ENCODE measurements at regions not wholly inside any gene's neighbourhood (a gene's known extent, or its start where the extent isn't known, plus 50 kb on each side); places are given as distances from the start of the nearest gene placed in this dataset.

GRCh38 chr6:115554060-115554459 lies 506.6 kb downstream of the FRK start:
- TF ChIP-seq CTCF (IDR thresholded peaks at IDR 0.05; ENCODE audit: low read depth, low read length, poor library complexity, severe bottlenecking) (no peak), EZH2phosphoT487 (IDR thresholded peaks at IDR 0.05; ENCODE audit: borderline replicate concordance, low read length) (no peak)
